Progenitor cell of endocrine pancreas (in vitro differentiated cells): ENCODE measurements at regions not wholly inside any gene's neighbourhood (a gene's known extent, or its start where the extent isn't known, plus 50 kb on each side); places are given as distances from the start of the nearest gene placed in this dataset.
"Not testable (repeated sequence)": the region's sequence is repeated elsewhere in the genome, so short reads cannot be mapped to it uniquely, and the experiment has no call there.

Experiments used
- DNase-seq: peaks from one replicate; pipeline ENCODE4 v3.0.0; 2021; ENCODE audit warnings: low spot score; ENCODE audit not compliant: unreplicated experiment
- H3K27ac Mint-ChIP-seq: 2 replicates; pipeline ENCODE4 v1.8.0; 2021; ENCODE audit warnings: mild to moderate bottlenecking, moderate library complexity, mixed read lengths
- H3K27me3 Mint-ChIP-seq: 2 replicates; pipeline ENCODE4 v1.8.0; 2021; ENCODE audit warnings: mixed read lengths
- H3K36me3 Mint-ChIP-seq: 2 replicates; pipeline ENCODE4 v1.8.0; 2022; ENCODE audit warnings: mixed read lengths; ENCODE audit not compliant: insufficient read depth
- H3K4me1 Mint-ChIP-seq: 2 replicates; pipeline ENCODE4 v1.8.0; 2021; ENCODE audit warnings: low read depth, mixed read lengths
- H3K4me3 Mint-ChIP-seq: 2 replicates; pipeline ENCODE4 v1.8.0; 2021; ENCODE audit warnings: low read depth, mild to moderate bottlenecking, moderate library complexity, mixed read lengths
- H3K9me3 Mint-ChIP-seq: 2 replicates; pipeline ENCODE4 v1.8.0; 2021; ENCODE audit warnings: low read depth, mixed read lengths
- CTCF ChIP-seq: fragments of 200-600 bp; sonication (generic); IDR thresholded peaks from one replicate; pipeline ENCODE4 v1.5.0; 2021; ENCODE audit warnings: antibody characterized with exemption, mild to moderate bottlenecking; ENCODE audit not compliant: unreplicated experiment

GRCh38 chr21:9767592-9768375, 753.6 kb upstream of the TPTE start:
- Mint-ChIP-seq H3K27ac (no peak overlapping the region), H3K4me1 (no peaks in the 10 kb centered on the region), H3K4me3 (no peak overlapping the region), H3K9me3 (no peaks in the 10 kb centered on the region), H3K27me3 (no peaks in the 10 kb centered on the region), H3K36me3 (no peaks in the 10 kb centered on the region)
- DNase-seq, result no peak
- no peak for TF ChIP-seq CTCF

DNA sequence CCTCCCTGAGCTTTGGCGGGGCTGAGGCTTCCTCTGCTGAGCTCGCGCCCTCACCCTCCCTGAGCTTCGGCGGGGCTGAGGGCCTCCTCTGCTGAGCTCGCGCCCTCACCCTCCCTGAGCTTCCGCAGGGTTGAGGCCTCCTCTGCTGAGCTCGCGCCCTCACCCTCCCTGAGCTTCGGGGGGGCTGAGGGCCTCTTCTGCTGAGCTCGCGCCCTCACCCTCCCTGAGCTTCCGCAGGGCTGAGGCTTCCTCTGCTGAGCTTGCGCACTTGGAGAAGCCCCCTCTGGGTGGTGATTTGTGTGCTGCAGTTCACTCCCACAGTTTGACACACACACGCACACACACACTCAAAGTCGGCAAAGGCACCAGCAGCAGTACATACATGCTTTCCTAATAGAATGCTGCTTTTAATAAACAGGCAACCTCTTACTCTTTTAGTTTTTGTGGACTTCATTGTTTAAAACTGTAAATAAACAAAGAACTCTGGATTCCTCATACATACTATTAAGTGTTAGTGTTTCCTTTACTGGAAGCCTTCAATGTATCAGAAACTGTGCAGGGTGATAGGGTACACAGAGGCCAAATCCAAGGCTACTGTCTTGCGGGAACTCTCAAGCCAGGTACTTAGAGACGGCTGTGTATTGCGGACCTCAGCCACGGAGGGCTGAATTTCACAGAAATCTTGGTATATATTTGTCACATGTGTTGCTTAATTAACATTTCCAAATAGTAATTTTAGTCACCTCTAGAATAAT, 752.8 kb upstream of the TPTE start:
- H3K36me3 Mint-ChIP-seq, H3K27me3 Mint-ChIP-seq, H3K4me3 Mint-ChIP-seq, H3K4me1 Mint-ChIP-seq, H3K27ac Mint-ChIP-seq, H3K9me3 Mint-ChIP-seq, DNase-seq: not testable (repeated sequence)

DNA sequence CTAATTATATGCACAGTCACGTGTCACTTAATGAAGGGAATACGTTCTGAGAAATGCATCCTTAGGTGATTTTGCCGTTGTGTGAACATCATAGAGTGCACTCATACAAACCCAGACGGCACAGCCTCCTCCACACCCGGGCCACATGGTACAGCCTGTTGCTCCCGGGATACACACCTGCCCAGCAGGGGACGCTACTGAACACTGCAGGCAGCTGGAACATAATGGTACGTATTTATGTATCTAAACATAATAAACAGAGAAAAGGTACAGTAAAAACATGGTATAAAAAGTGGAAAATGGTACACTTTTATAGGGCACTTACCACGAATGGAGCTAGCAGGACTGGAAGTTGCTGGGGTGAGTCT, 752.3 kb upstream of the TPTE start:
- not testable (repeated sequence) for H3K4me1 Mint-ChIP-seq, H3K27ac Mint-ChIP-seq, H3K36me3 Mint-ChIP-seq, H3K9me3 Mint-ChIP-seq, DNase-seq, H3K27me3 Mint-ChIP-seq, H3K4me3 Mint-ChIP-seq

- H3K9me3 Mint-ChIP-seq, result peaks cover 14% of the 10 kb centered on the region
- H3K36me3 Mint-ChIP-seq, H3K27me3 Mint-ChIP-seq: not testable (repeated sequence)
Observed at GRCh38 chr21:9769718-9770690, 751.4 kb upstream of the TPTE start.

DNA sequence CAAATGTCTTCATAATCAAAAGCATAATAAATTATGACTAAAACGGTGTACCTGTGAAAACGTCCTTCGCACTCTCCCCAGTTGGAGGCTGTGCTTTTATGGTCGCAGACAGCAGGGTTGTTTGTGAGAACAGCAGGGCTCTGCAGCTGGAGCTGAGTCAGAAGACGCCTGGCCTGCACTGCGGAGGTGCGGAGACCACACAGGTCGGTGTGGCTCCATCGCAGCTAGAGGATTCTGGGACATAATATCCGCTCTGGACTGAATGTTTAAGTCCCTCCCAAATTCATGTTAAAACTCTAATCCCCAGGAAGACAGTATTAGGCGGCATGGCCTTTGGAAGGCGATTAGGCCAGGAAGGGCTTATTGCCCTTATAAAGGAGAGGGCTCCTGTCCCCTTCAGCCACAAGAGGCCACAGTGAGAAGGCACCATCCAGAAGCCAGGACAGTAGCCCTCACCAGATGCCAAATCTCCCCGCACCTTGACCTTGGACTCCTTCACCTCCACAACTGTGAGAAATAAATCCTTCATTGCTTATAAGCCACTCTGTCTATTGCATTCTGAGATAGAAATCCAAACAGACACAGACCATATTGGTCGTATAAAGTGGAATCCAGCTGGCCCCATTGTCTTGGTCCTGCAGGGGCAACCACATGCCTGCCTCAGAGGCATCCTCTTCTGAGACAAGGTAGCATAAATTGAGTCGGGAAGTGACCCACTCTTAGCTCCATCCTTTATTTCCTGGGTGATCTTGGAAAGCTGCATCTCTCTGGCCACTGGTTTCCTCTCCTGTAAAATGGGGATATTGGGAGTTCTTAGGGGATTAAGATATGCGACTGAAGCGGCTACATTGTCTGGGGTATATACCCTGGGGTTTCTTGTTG, 749.7 kb upstream of the TPTE start:
- H3K4me1 Mint-ChIP-seq, H3K27ac Mint-ChIP-seq, H3K4me3 Mint-ChIP-seq, DNase-seq, H3K36me3 Mint-ChIP-seq, H3K27me3 Mint-ChIP-seq: not testable (repeated sequence)
- peaks cover 28% of the 10 kb centered on the region for H3K9me3 Mint-ChIP-seq

More at GRCh38 chr21:9769718-9770690, 751.4 kb upstream of the TPTE start:
- not testable (repeated sequence) for H3K27ac Mint-ChIP-seq, H3K4me3 Mint-ChIP-seq, H3K4me1 Mint-ChIP-seq, DNase-seq

- Mint-ChIP-seq H3K27ac (no peak overlapping the region), H3K36me3 (peaks cover 10% of the 10 kb centered on the region), H3K9me3 (peaks cover 32% of the 10 kb centered on the region), H3K4me3 (no peak overlapping the region), H3K4me1 (no peaks in the 10 kb centered on the region), H3K27me3 (no peaks in the 10 kb centered on the region)
- no peak for DNase-seq
- TF ChIP-seq CTCF, result no peak
Observed at GRCh38 chr21:9772348-9772672, 749.1 kb upstream of the TPTE start.

- DNase-seq, H3K4me1 Mint-ChIP-seq, H3K27me3 Mint-ChIP-seq, H3K27ac Mint-ChIP-seq, H3K4me3 Mint-ChIP-seq: not testable (repeated sequence)
- H3K9me3 Mint-ChIP-seq, result peaks cover 38% of the 10 kb centered on the region
- peaks cover 12% of the 10 kb centered on the region for H3K36me3 Mint-ChIP-seq
Observed at GRCh38 chr21:9772877-9773420, 748.4 kb upstream of the TPTE start.
